Endodermal cell (in vitro differentiated cells): ENCODE measurements at regions not wholly inside any gene's neighbourhood (a gene's known extent, or its start where the extent isn't known, plus 50 kb on each side); places are given as distances from the start of the nearest gene placed in this dataset.

ENCODE experiments used
- DNase-seq: peaks from one replicate; pipeline ENCODE4 v3.0.0-alpha.2; 2017
- H3K27ac ChIP-seq: 2 replicates; pipeline ENCODE4 v1.5.1; 2013; ENCODE audit warnings: mild to moderate bottlenecking, low read depth, low read length, moderate library complexity
- H3K27me3 ChIP-seq: 2 replicates; pipeline ENCODE4 v1.6.1; 2013; ENCODE audit warnings: mild to moderate bottlenecking, low read length, moderate library complexity; ENCODE audit not compliant: insufficient read depth, control insufficient read depth, poor library complexity, severe bottlenecking
- H3K36me3 ChIP-seq: 2 replicates; pipeline ENCODE4 v1.7.0; 2013; ENCODE audit warnings: mild to moderate bottlenecking, low read length, moderate library complexity; ENCODE audit not compliant: control insufficient read depth, insufficient read depth
- H3K4me1 ChIP-seq: one replicate; pipeline ENCODE4 v1.7.0; 2013; ENCODE audit warnings: low read length; ENCODE audit not compliant: control insufficient read depth, insufficient read depth
- H3K4me3 ChIP-seq: 2 replicates; pipeline ENCODE4 v1.5.1; 2013; ENCODE audit warnings: mild to moderate bottlenecking, low read length, moderate library complexity
- H3K9ac ChIP-seq: 2 replicates; pipeline ENCODE4 v1.6.1; 2013; ENCODE audit warnings: mild to moderate bottlenecking, low read length, moderate library complexity; ENCODE audit not compliant: poor library complexity, severe bottlenecking; ENCODE audit errors: extremely low read depth
- H3K9me3 ChIP-seq: 2 replicates; pipeline ENCODE4 v1.6.1; 2013; ENCODE audit warnings: mild to moderate bottlenecking, low read length, moderate library complexity; ENCODE audit not compliant: control insufficient read depth
- H3K27ac Mint-ChIP-seq: 2 replicates; pipeline ENCODE4 v1.8.0; 2020; ENCODE audit warnings: mixed read lengths
- H3K27me3 Mint-ChIP-seq: 2 replicates; pipeline ENCODE4 v1.8.0; 2021; ENCODE audit warnings: mild to moderate bottlenecking, mixed read lengths; ENCODE audit not compliant: insufficient read depth
- H3K36me3 Mint-ChIP-seq: 2 replicates; pipeline ENCODE4 v1.8.0; 2020; ENCODE audit warnings: low read depth, mixed read lengths
- H3K4me1 Mint-ChIP-seq: 2 replicates; pipeline ENCODE4 v1.8.0; 2020; ENCODE audit warnings: mixed read lengths
- H3K4me3 Mint-ChIP-seq: 2 replicates; pipeline ENCODE4 v1.8.0; 2020; ENCODE audit warnings: mild to moderate bottlenecking, moderate library complexity, mixed read lengths
- H3K9me3 Mint-ChIP-seq: 2 replicates; pipeline ENCODE4 v1.8.0; 2020; ENCODE audit warnings: mild to moderate bottlenecking, mixed read lengths
- WGBS, 2 experiments: methylation state at CpG; one replicate each; pipeline versions ENCODE4 v1.1.5 to v1.1.7; 2013; ENCODE audit warnings: missing lambda C conversion rate in 2 of 2, mixed read lengths in 1 of 2; ENCODE audit not compliant: insufficient coverage in 1 of 2, insufficient read length in 1 of 2; 5-methylcytosine and 5-hydroxymethylcytosine counted together
- TF ChIP-seq, protein P1 (sequence below): fragments of 200-600 bp; sonication (generic); conservative IDR thresholded peaks from 2 replicates; pipeline ENCODE4 v1.5.0; 2021; ENCODE audit warnings: antibody characterized with exemption, mild to moderate bottlenecking

DNA sequence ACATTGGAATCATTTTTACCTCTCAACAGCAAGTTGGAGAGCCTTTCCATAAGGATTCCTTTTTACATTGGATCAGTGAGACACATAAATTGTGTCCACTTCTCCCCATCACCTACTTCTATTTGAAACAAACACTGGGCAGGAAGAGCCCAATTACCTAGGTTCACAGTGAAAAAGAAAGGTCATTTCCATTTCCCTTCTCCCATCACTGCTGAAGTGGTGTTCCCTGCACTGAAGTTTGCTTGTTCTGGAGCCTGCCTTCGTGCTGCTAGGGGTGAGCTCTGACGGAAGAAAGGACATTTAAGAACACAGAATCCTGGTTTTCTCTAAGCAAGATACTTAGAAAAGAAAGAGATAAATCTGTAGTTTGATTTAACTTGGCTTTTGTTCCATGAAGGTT, 123.8 kb upstream of the ZBTB20 start:
- Histone ChIP-seq H3K9me3 (no peaks in the 10 kb centered on the region), H3K4me3 (no peak overlapping the region), H3K9ac (no peak overlapping the region), H3K27ac (no peak overlapping the region), H3K4me1 (no peaks in the 10 kb centered on the region), H3K36me3 (no peaks in the 10 kb centered on the region), H3K27me3 (no peaks in the 10 kb centered on the region)
- no peaks in the 10 kb centered on the region for H3K4me1 Mint-ChIP-seq
- H3K27me3 Mint-ChIP-seq = no peaks in the 10 kb centered on the region
- no peak for DNase-seq
- no peaks in the 10 kb centered on the region for H3K9me3 Mint-ChIP-seq
- no peak overlapping the region for H3K27ac Mint-ChIP-seq
- no peaks in the 10 kb centered on the region for H3K36me3 Mint-ChIP-seq
- WGBS, 2 experiments = 94% methylated on average over 2 of the region's 2 CpGs; no CpG with 5 or more reads in 1 of the 2 experiments
- TF ChIP-seq, protein P1, sequence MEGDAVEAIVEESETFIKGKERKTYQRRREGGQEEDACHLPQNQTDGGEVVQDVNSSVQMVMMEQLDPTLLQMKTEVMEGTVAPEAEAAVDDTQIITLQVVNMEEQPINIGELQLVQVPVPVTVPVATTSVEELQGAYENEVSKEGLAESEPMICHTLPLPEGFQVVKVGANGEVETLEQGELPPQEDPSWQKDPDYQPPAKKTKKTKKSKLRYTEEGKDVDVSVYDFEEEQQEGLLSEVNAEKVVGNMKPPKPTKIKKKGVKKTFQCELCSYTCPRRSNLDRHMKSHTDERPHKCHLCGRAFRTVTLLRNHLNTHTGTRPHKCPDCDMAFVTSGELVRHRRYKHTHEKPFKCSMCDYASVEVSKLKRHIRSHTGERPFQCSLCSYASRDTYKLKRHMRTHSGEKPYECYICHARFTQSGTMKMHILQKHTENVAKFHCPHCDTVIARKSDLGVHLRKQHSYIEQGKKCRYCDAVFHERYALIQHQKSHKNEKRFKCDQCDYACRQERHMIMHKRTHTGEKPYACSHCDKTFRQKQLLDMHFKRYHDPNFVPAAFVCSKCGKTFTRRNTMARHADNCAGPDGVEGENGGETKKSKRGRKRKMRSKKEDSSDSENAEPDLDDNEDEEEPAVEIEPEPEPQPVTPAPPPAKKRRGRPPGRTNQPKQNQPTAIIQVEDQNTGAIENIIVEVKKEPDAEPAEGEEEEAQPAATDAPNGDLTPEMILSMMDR = no peak
- no peak overlapping the region for H3K4me3 Mint-ChIP-seq

DNA sequence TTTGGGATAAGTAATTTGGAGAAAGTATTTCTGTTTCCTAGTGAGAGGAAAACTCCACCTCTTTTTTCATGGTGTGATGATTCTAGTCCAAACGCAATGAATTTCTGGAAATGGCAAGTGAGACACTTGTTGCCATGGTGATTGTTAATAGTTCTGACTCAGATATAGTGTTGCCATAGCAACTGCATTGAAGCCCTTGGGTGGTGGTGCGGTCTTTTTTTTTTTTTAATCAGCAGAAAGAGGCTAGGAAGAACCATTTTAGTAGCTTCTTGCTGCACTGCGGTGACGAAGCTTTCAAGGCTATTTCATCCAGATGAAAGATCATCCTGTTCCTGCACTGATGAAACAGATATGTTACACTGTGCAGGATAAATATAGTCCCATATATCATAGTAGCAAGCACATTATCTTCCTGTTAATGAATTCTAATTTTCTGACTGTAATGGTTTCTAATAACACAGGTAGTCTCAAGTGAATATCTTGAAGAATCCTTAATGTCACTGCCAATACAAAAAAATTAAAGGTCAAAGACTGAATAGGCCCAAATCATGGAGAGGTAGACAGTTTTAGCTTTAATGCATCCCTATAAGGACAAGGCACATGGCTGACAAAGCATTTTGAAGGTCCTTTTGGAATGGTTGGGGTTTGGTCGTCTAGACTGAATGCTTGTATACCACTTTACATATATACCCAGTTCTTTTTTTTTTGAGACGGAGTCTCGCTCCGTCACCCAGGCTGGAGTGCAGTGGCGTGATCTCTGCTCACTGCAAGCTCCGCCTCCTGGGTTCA, 125.1 kb upstream of the ZBTB20 start:
- no peak for DNase-seq
- no peak overlapping the region for H3K4me3 Mint-ChIP-seq

DNA sequence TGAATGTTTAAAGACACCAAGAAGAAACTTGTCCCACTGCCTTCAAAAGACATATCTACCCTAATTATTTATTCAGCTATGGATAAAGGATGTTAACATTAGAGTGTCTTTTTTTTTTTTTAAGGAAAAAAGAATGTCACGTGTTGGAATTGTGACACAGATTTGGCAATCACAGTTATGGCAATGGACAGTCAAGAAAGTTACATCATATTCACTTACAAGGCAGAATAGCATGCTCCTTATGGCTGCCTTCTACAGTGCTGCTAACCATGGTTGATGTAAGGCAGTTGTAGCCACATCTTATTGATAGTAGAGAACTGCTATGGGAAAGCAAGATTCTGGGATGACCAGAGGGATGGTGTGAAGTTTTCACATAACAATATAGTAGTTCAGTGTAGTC, 128.8 kb upstream of the ZBTB20 start:
- DNase-seq = no peak
- Histone ChIP-seq H3K9ac (no peak overlapping the region), H3K27me3 (no peaks in the 10 kb centered on the region), H3K4me3 (no peak overlapping the region), H3K9me3 (no peaks in the 10 kb centered on the region), H3K4me1 (no peaks in the 10 kb centered on the region), H3K27ac (no peak overlapping the region), H3K36me3 (no peaks in the 10 kb centered on the region)
- H3K36me3 Mint-ChIP-seq = no peaks in the 10 kb centered on the region
- 100% methylated on average over 1 of the region's 1 CpG; no CpG with 5 or more reads in 1 of the 2 experiments for WGBS, 2 experiments
- H3K9me3 Mint-ChIP-seq = no peaks in the 10 kb centered on the region
- H3K4me1 Mint-ChIP-seq = peaks cover 1% of the 10 kb centered on the region
- H3K4me3 Mint-ChIP-seq = no peak overlapping the region
- TF ChIP-seq, protein P1 = no peak
- no peaks in the 10 kb centered on the region for H3K27me3 Mint-ChIP-seq
- H3K27ac Mint-ChIP-seq = no peak overlapping the region

More for the DNA sequence above, 125.1 kb upstream of the ZBTB20 start:
- Mint-ChIP-seq H3K36me3 (no peaks in the 10 kb centered on the region), H3K4me1 (no peaks in the 10 kb centered on the region), H3K27ac (no peak overlapping the region), H3K27me3 (no peaks in the 10 kb centered on the region), H3K9me3 (no peaks in the 10 kb centered on the region)
- H3K27me3 ChIP-seq = no peaks in the 10 kb centered on the region
- WGBS, 2 experiments = 88 to 94% methylated on average over 3 to 9 of the region's 10 CpGs
- no peaks in the 10 kb centered on the region for H3K36me3 ChIP-seq
- no peak overlapping the region for H3K9ac ChIP-seq
- TF ChIP-seq, protein P1 = no peak
- no peaks in the 10 kb centered on the region for H3K9me3 ChIP-seq
- no peaks in the 10 kb centered on the region for H3K4me1 ChIP-seq
- peak overlapping the region; percentile 0 for H3K27ac ChIP-seq
- no peak overlapping the region for H3K4me3 ChIP-seq
